ENCODE measurements at regions not wholly inside any gene's neighbourhood (a gene's known extent, or its start where the extent isn't known, plus 50 kb on each side); places are given as distances from the start of the nearest gene placed in this dataset.
A peak's percentile ranks its signal among the peaks of the same experiment; 100 is the strongest.

DNA sequence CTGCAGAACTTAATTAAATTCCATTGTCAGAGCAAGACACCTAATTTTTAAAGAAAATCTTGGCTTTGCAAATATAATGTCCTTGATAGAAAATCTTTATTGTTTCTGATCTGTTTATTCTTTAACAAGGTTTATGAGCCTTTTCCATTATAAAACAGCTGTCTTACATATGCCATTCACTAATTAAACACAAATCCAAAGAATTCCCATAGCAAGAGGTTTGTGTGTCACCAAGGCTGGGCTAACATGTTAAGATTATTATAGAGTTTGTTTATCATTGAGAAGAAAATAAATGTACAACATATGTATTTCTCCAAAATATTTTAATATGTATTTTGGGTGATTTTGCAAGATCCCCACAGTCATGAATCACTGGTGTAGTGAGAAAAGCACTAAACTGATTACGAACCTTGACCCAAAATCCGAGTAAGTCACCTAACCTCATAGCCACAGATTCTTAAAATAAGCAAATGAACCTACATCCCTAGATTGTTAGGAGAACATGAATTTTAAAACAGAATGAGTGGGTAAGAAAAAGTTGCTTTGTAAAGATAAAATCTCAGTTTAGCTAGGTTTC is 694.8 kb upstream of the INTU start:
- TF ChIP-seq, protein P1, sequence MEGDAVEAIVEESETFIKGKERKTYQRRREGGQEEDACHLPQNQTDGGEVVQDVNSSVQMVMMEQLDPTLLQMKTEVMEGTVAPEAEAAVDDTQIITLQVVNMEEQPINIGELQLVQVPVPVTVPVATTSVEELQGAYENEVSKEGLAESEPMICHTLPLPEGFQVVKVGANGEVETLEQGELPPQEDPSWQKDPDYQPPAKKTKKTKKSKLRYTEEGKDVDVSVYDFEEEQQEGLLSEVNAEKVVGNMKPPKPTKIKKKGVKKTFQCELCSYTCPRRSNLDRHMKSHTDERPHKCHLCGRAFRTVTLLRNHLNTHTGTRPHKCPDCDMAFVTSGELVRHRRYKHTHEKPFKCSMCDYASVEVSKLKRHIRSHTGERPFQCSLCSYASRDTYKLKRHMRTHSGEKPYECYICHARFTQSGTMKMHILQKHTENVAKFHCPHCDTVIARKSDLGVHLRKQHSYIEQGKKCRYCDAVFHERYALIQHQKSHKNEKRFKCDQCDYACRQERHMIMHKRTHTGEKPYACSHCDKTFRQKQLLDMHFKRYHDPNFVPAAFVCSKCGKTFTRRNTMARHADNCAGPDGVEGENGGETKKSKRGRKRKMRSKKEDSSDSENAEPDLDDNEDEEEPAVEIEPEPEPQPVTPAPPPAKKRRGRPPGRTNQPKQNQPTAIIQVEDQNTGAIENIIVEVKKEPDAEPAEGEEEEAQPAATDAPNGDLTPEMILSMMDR (IDR thresholded peaks at IDR 0.05) = no peak

DNA sequence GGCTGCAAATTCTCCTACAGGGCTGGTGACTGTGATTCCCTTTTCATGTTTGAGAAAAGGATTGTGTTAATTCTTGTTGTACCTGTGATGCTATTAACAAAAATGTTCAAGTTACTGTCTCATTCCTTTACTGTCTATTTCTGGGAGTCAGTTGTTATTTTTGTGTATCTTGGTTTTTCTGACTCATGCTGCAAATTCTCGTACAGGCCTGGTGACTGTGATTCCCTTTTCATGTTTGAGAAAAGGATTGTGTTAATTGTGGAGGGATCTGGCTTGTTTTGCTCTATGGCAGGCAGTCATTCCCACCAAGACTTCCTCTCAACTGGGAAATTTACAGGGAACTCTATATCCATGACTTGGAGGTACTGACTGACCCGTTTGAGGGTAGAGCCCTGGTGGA is 693.4 kb upstream of the INTU start:
- TF ChIP-seq, protein P1 (IDR thresholded peaks at IDR 0.05) = no peak

- TF ChIP-seq, protein P1 (IDR thresholded peaks at IDR 0.05) = no peak
These were observed 685.2 kb upstream of the INTU start for GRCh38 chr4:126947536-126947935.

- TF ChIP-seq, protein P1 (IDR thresholded peaks at IDR 0.05) = no peak
These were observed 678.0 kb upstream of the INTU start for GRCh38 chr4:126954537-126955291.

GRCh38 chr4:126955292-126956183 is 677.2 kb upstream of the INTU start:
- TF ChIP-seq, protein P1 (IDR thresholded peaks at IDR 0.05) = no peak

DNA sequence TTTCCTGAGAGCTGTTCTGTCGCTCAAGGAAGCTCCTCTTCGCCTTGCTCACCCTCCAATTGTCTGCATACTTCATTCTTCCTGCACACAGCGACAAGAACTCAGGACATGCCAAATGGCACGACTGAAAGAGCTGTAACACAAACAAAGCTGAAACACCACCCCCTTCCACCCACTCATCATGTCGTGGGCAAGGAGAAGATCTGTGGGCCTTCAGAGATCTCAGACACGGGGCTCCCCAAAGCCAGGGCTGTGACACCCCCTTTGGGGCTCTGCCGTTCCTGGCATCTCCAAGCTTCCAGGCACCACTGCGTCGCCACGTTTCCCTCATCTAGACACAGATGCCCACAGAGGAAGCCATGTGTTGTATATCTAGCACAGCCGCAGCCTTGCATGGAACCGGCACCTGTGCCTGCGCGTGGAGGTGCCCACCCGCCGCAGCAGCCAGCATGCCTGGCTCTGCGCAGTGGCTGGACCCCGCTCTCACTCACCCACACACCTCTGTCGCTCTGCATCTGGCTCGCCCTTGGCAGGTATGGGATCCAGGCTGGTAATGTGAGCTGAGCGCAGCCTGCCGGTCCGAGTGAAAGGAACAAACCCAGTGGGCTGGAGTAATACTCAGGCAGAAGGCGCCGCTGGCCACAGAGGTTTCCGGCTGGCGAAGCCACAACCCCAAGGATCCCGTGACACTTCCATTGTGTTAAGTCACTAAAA is 676.4 kb upstream of the INTU start:
- TF ChIP-seq, protein P1 (IDR thresholded peaks at IDR 0.05) = no peak

DNA sequence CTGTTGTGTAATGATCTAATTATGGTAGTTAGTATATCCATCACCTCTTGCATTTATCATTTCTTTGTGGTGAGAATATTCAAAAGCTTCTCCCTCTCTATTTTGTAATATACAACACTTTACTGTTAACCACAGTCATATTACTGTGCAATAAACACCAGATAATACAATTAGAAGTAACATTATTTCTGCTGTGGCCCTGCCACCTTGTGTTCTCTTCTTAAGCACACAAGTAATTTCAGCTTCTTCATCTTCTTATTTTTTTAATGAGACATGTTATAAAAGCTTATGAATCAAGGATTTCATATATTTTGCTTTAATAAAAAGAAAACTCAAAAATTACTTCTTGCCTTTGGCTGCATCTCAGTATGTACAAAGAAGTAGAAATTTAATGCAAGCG is 675.2 kb upstream of the INTU start:
- TF ChIP-seq, protein P1 (IDR thresholded peaks at IDR 0.05) = peak; percentile 33
